ENCODE measurements at regions not wholly inside any gene's neighbourhood (a gene's known extent, or its start where the extent isn't known, plus 50 kb on each side); places are given as distances from the start of the nearest gene placed in this dataset.
A peak's percentile ranks its signal among the peaks of the same experiment; 100 is the strongest.
"Not testable (repeated sequence)": the region's sequence is repeated elsewhere in the genome, so short reads cannot be mapped to it uniquely, and the experiment has no call there.

GRCh38 chr7:66413379-66414114, 208.4 kb downstream of the TPST1 start:
- DNase-seq (ENCODE audit: low read depth in 2 of 2): peak; percentile 69 to 78

- DNase-seq (ENCODE audit: low read depth in 2 of 2): no peak
These were observed 210.6 kb downstream of the TPST1 start for GRCh38 chr7:66415659-66416265.

GRCh38 chr7:66418537-66418936, 210.1 kb upstream of the KCTD7 start:
- no peak for DNase-seq (ENCODE audit: low read depth in 2 of 2)

GRCh38 chr7:66419210-66419609, 209.5 kb upstream of the KCTD7 start:
- DNase-seq (ENCODE audit: low read depth in 2 of 2): no peak

GRCh38 chr7:66421830-66422475, 206.7 kb upstream of the KCTD7 start:
- DNase-seq (ENCODE audit: low read depth in 2 of 2): no peak

- no peak for DNase-seq (ENCODE audit: low read depth in 2 of 2)
These were observed 205.0 kb upstream of the KCTD7 start for GRCh38 chr7:66423729-66424128.

- no peak for DNase-seq (ENCODE audit: low read depth in 2 of 2)
These were observed 202.3 kb upstream of the KCTD7 start for GRCh38 chr7:66426332-66426731.

- DNase-seq (ENCODE audit: low read depth in 2 of 2): no peak
These were observed 201.7 kb upstream of the KCTD7 start for GRCh38 chr7:66426996-66427395.

GRCh38 chr7:66427956-66428355, 200.7 kb upstream of the KCTD7 start:
- no peak for DNase-seq (ENCODE audit: low read depth in 2 of 2)

- no peak for DNase-seq (ENCODE audit: low read depth in 2 of 2)
These were observed 199.1 kb upstream of the KCTD7 start for GRCh38 chr7:66429498-66430163.

- DNase-seq (ENCODE audit: low read depth in 2 of 2): no peak
These were observed 198.5 kb upstream of the KCTD7 start for GRCh38 chr7:66430164-66430545.

GRCh38 chr7:66438703-66439405, 189.8 kb upstream of the KCTD7 start:
- not testable (repeated sequence) for DNase-seq (ENCODE audit: low read depth in 2 of 2)

- no peak for DNase-seq (ENCODE audit: low read depth in 2 of 2)
These were observed 186.3 kb upstream of the KCTD7 start for GRCh38 chr7:66442385-66442784.

- DNase-seq (ENCODE audit: low read depth in 2 of 2): no peak
These were observed 184.7 kb upstream of the KCTD7 start for GRCh38 chr7:66443946-66444345.

- not testable (repeated sequence) for DNase-seq (ENCODE audit: low read depth in 2 of 2)
These were observed 181.7 kb upstream of the KCTD7 start for GRCh38 chr7:66447007-66447406.

GRCh38 chr7:66450814-66451213, 177.9 kb upstream of the KCTD7 start:
- DNase-seq (ENCODE audit: low read depth in 2 of 2): not testable (repeated sequence)

GRCh38 chr7:66451713-66452112, 177.0 kb upstream of the KCTD7 start:
- DNase-seq (ENCODE audit: low read depth in 2 of 2): not testable (repeated sequence)

- no peak for DNase-seq (ENCODE audit: low read depth in 2 of 2)
These were observed 176.5 kb upstream of the KCTD7 start for GRCh38 chr7:66452165-66452564.

GRCh38 chr7:66453340-66453739, 175.3 kb upstream of the KCTD7 start:
- DNase-seq (ENCODE audit: low read depth in 2 of 2): no peak

GRCh38 chr7:66454600-66455225, 174.0 kb upstream of the KCTD7 start:
- no peak for DNase-seq (ENCODE audit: low read depth in 2 of 2)

- not testable (repeated sequence) for DNase-seq (ENCODE audit: low read depth in 2 of 2)
These were observed 173.2 kb upstream of the KCTD7 start for GRCh38 chr7:66455432-66455831.
